ENCODE measurements at regions not wholly inside any gene's neighbourhood (a gene's known extent, or its start where the extent isn't known, plus 50 kb on each side); places are given as distances from the start of the nearest gene placed in this dataset.
"Not testable (repeated sequence)": the region's sequence is repeated elsewhere in the genome, so short reads cannot be mapped to it uniquely, and the experiment has no call there.

DNA sequence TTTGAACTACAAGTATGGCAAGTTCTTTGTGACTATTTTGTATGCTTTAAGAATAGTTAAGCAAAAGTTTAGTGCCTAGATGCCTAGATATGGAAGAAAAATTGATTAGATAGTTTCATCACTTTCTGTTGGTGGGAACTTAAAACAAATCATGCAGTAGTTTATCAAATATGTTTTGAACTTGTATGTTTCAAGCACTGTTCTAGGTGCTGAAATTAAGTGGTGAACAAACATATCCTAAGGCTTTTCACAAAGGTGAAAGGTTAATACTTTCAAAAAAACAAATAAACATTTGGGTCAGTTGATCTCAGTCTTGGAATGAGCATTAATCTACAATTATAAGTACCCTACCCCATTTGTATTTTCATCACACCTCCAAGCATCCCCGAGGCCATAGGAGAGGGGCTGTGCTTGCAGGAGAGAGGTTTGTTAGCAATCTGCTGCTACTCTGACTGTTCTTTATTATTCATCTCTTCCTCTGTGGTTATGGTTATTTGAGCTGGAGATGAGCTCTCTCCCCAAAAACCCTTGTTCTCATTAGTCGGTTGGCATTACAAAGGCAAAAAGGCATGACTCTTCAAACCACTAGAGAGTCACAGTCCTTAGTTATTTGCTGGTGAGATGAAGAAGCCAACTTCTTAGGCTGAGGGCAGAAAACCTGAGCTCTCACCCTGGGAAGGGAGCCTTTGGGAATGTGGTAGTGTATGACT is 103.9 kb upstream of the FHL2 start:
- no peak for DNase-seq (ENCODE audit: low spot score)

DNA sequence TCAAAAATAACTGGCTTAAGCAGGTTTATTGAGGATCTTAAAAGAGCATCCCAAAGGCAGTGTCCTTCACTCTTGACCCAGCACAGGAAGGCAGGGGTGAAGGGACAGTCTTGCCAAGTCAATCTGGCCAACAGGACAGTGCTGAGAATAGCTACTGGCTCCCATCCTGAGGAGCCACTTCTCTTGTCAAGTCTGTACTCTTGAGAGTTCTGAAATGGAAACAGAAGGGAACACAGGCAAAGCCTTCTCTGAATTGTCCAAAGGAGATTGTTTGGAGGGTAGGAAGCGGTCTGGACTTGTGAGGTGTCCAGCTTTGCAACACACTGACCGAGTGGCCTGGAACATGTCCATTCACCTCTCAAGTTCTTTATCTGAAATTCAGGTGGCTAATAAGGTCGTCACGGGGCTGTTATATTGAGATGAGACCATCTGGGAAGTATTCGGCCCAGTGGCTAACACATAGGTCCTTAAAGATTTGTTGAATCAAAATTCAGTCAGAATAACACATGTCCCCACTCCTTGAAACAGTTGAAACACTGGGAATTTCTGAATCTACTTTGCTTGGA is 99.5 kb upstream of the FHL2 start:
- DNase-seq (ENCODE audit: low spot score), result no peak

GRCh38 chr2:105497094-105497493 is 98.2 kb upstream of the FHL2 start:
- DNase-seq (ENCODE audit: low spot score), result no peak

DNA sequence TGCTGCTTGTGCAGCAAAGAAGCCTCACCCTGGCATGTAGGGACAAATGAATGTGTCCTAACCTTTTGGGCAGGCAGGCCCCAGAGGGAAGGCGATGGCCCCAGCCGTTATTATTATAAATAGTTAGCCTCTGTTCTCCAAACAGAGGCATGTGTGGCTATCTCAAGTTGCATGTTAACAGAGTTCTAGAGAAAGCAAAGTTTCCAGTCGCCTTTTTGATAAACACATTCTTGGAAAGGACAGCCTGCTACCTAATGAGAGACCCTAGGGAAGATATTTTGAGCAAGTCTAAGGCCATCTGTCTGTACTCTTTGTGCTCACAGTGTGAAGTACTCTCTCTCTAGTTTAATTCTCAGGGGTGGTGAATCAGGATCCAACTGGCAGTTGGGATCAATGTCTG is 97.4 kb upstream of the FHL2 start:
- no peak for DNase-seq (ENCODE audit: low spot score)

GRCh38 chr2:105494683-105495425 is 96.0 kb upstream of the FHL2 start:
- no peak for DNase-seq (ENCODE audit: low spot score)

DNA sequence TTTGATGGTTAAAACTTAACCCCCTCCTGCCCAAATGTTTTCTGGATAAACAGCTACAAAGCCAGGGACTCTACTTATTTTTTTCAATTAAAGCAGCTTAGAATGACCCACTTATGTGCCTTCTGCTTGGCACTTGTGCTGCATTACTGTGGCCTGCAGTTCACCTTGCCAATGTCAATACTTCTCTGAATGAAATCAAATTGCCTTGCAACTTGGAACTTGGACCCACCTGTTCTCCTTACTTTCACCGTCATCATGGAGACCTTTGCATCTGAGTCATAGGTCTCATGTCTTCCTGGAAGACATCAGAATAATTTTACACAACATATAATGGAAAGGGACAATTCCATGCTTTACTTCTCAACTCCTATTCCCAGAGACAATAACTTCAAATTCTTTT is 92.1 kb upstream of the FHL2 start:
- no peak for DNase-seq (ENCODE audit: low spot score)

DNA sequence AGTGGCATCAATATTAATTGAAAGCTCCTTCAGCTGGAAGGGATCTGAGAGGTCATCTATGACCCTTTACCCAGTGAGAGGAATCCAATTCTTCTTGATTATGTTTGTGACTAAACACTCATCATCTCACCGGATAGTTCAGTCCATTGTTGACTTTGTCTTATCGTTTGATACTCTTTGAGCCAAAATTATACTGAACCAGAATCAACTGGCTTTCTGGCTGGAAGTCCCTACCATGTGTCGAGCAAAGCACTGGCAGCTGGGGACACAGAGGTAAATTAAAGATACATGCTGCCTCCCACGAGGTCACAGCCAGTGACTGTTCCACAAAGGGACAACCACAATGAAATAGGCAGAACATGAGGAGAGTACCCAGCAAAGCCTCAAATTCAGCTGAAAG is 91.4 kb upstream of the FHL2 start:
- DNase-seq (ENCODE audit: low spot score), result no peak

- no peak for DNase-seq (ENCODE audit: low spot score)
Measured at GRCh38 chr2:105489168-105489878, 90.5 kb upstream of the FHL2 start.

DNA sequence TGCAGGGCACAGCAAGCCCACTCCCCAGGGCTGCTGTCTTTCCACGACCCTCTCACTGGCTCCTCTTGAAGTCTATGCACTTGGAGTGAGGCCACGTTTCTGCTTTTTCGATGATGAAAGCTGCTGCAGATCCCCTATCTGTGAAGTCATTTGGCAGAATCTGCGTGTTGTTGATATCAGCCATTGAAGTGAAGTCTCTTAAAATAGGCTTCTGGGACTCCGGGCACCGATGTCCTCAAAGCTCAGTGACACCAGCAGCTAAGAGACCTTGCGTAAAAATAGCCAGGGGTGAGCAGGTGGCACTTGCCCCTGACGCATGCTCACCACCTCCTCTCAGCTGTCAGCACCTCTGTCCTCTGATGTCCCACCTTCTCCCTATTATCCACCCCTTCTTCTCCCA is 89.4 kb upstream of the FHL2 start:
- DNase-seq (ENCODE audit: low spot score), result no peak

DNA sequence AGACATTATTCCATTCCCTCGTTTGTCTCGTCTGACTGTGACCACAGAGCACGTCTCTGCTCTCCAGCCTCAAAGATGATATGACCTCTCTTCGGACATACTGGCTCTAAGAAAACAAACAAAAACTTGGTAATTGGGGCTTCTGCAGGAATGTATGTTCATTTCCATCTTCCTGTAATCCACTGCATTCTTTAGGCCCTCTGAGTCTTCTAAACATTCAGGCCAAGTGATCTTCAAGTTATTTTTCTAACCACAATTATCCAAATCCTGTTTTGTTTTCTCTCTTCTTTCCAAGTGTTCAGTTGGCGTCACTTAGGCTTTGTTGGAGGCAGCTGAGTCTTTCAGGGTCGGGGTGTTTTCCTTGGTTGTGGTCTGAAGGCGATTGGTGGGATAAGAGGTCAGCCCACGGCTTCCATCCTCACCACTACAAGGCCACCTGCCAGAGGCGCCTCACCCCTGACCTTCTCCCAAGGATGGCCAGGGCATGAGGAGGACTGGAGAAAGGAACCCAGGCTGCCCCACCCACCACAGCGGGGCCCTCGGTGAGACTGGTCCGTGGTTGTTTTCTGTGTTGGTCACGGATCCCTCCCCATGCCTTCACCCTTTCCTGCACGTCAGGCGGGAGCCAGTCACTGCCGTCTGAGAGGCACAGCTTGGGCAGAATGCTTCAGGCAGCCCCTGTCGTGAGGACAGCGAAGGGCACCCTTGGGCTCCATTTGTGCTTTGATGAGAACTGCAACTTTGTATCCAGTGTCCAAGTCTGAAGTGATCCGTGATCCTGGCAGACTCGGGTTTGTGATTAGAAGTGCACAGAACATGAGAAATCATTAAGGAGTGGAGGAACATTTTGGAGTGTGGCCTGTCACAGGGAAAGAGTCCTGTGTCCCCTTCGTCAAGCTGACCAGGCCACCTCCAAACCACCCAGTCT is 88.6 kb upstream of the FHL2 start:
- DNase-seq (ENCODE audit: low spot score), result no peak

DNA sequence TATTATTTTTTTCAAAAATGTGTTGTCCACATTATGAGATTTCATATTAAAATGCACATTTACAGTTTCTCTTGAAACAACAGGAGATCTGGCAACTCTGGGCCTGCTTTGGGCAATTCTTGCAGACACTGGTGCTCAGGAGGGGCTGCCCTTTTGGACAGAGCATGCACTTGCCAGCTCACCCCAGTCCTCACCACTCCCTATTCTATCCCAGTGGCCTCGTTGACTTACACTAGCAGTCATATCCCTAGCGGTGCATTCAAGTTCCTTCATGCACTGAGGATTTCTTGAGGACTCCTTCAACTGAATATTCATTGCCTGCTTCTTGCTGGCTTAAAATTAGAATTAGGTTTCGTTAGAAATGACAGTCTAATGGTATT is 87.9 kb upstream of the FHL2 start:
- no peak for DNase-seq (ENCODE audit: low spot score)

GRCh38 chr2:105478670-105479069 is 79.8 kb upstream of the FHL2 start:
- DNase-seq (ENCODE audit: low spot score), result no peak

DNA sequence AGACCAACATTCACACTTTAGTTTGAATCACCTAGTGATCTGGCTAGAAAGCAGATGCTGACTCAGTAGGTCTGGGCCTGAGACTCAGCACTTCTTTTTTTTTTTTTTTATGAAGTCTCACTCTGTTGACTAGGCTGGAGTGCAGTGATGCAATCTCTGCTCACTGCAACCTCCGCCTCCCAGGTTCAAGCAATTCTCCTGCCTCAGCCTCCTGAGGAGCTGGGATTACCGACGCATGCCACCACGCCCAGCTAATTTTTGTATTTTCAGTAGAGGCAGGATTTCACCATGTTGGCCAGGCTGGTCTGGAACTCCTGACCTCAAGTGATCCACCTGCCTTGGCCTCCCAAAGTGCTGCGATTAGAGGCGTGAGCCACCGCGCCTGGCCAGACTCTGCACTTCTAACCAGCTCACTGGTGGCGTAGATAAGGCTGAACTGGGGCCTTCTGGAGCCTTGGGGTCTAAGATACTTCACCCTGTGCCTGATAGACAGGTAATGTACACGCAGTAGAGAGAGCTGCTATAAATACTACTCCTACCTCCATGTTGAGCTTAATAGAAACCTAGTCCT is 78.3 kb upstream of the FHL2 start:
- DNase-seq (ENCODE audit: low spot score), result not testable (repeated sequence)

DNA sequence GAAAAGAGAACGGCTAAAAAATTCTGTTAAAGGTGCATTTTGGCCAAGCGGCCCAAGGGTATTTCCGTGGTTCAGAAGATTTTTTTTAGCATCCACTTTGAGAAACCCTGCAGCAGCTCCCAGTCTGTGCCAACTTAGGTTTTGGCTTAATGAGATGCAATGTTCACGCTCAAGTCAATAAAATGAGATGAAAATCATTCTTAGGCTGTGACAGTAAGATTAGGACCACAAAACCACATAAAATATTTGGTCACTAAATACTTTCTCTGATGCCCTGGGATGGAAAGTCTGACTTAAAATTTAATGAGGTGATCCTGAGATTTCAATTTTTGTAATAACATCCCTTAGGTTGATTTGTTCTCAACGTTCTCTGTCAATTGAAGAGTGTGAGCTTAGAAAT is 74.2 kb upstream of the FHL2 start:
- no peak for DNase-seq (ENCODE audit: low spot score)

DNA sequence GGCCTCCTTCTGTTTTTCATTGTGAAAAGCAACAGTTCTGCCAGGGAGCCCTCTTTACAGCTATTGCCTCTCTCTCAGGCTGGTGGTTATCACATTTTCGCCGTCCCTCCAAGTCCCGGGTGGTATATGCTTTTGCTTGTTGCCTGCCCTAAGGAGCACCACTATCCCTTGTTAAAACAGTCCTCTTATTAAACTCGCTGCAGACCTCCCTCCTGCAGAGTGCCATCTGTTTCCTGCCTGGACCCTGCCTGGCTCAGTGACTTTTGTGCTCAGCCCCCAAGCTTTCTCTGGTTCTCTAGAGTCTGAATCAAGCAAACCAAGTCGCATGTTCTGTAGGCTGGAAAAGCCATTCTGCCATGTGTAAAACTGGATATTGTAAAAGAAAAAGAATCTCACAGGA is 72.1 kb upstream of the FHL2 start:
- no peak for DNase-seq (ENCODE audit: low spot score)

DNA sequence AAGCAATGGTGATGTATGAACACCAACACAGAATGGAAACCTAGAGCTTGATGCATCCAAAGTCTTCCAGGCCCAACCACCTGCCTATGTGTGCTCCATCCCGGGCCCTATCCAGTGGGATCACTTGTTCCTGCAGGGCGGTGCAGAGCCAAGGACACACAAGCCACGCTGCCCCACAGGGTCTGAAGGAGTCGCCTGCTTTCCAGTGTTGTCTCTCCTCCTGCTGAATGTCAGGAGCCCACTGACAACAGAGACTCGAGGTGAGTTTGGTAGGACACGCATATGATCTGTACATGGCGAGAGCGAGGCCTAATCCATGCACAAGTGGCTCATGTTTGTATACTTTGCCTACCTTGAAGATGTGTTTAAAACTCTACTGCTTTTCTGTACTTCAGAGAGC is 70.9 kb upstream of the FHL2 start:
- no peak for DNase-seq (ENCODE audit: low spot score)

DNA sequence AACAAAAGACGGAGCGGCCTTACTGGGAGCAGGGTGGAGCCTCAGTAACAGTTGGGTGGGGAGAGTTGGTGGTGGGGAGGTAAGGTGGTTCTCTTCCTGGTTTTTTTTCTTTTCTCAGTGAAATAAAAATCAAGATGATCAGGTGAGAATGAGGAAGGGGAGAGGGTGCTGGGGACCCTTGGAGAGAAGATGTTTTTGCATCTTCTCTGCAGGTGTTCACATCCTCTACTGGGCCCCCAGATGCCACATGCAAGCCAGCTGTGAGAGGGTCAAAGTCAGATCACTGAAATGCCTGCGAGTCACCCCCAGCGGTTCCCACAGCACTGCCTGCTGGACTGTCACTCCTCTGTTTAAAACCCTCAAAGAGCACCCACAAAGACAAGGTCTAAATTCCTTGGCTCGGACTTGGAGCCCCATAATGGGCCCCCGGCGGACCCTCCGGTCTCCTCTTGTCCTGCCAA is 69.8 kb upstream of the FHL2 start:
- no peak for DNase-seq (ENCODE audit: low spot score)

DNA sequence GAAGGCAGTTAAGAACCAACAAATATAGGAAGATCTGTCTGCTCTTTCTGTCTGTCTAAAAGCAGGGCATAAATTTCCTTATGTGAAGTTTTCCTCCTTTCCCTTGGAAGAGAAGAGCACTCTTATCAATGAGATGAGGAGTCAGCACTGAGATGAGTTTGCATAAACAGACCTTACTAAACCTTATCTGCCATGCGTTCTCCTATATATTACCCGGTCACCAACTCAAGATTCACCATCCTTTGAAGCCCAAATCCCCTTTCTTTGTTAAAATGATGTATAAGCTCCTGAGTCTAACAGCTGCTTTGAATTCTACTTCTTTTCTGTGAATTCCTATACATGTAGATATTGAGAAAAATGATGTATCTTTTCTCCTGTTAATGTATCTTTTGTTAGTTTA is 65.5 kb upstream of the FHL2 start:
- DNase-seq (ENCODE audit: low spot score), result no peak

DNA sequence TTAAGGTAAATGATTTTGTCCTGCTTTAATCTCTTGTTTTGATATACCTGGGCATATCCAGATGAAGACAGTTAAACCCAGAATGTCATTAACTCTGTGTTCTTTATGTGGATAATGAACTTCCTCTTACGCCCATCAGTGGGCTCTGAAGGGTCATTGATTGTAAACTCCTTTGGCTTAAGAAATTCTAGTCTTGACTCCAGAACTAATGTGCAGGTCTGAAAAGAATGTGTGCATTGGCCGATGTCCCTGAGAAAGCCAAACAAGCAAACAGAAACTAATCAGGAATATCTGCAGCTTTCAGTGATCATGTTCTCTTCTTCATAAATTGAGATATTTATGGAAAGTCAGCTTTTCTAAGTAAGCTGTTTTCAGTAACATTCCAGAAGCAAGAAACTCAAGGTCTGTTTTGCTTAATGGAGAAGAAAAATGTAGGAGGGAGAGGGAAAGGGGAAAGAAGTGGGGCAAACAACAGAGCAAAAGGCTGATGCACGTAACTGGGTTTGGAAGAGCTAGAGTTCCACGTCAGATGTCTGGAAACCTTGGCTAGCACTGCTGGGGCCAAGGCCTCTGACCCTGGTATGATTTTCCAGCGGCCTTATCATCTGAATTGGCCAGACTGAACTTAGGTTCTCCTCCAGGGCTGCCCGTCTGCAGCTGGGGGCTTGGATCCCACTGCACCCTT is 61.3 kb upstream of the FHL2 start:
- no peak for DNase-seq (ENCODE audit: low spot score)

DNA sequence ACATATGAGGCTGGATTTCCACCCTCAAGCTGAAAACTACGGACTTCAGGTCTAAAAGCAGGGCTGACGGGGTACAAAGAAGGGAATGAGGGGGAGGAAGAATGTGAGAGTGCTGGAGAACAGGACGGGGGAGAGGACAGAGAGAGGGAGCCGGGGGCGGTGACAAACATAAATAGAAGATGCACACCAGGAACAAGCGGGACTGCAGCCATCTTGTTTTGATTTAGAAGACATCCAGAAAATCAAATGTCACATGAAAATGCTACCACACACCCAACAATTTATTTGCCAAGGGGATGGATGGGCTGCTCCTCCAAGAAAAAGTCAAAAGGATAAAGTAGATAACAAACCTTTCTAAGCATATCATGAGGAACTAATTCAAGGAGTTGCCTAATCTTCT is 59.2 kb upstream of the FHL2 start:
- DNase-seq (ENCODE audit: low spot score), result no peak
